GM23248 (cell line): ENCODE measurements at regions not wholly inside any gene's neighbourhood (a gene's known extent, or its start where the extent isn't known, plus 50 kb on each side); places are given as distances from the start of the nearest gene placed in this dataset.

Source experiments
- DNase-seq: peaks from one replicate; pipeline ENCODE4 v3.0.0-alpha.2; 2015
- H2AFZ ChIP-seq: fragments of 200-600 bp; sonication (generic); 2 replicates; pipeline ENCODE4 v1.6.1; 2016; ENCODE audit warnings: antibody characterized with exemption
- H3F3A ChIP-seq: fragments of 200-600 bp; sonication (generic); 2 replicates; pipeline ENCODE4 v1.6.1; 2016; ENCODE audit warnings: mild to moderate bottlenecking, antibody characterized with exemption, mixed run types; ENCODE audit not compliant: insufficient read depth
- H3K27ac ChIP-seq: fragments of 200-600 bp; sonication (generic); 2 replicates; pipeline ENCODE4 v1.5.1; 2016; ENCODE audit warnings: mild to moderate bottlenecking
- H3K27me3 ChIP-seq: fragments of 200-600 bp; sonication (generic); replicated peaks from 2 replicates; pipeline ENCODE4 v1.6.1; 2016; ENCODE audit warnings: mild to moderate bottlenecking; ENCODE audit not compliant: insufficient read depth
- H3K36me3 ChIP-seq: fragments of 200-600 bp; sonication (generic); 2 replicates; pipeline ENCODE4 v1.6.1; 2016; ENCODE audit warnings: low read depth, mild to moderate bottlenecking
- H3K4me1 ChIP-seq: fragments of 200-600 bp; sonication (generic); 2 replicates; pipeline ENCODE4 v1.6.1; 2016; ENCODE audit warnings: mild to moderate bottlenecking; ENCODE audit not compliant: insufficient read depth
- H3K4me2 ChIP-seq: fragments of 200-600 bp; sonication (generic); one replicate; pipeline ENCODE4 v1.6.1; 2016; ENCODE audit warnings: mild to moderate bottlenecking; ENCODE audit not compliant: unreplicated experiment
- H3K4me3 ChIP-seq: fragments of 200-600 bp; sonication (generic); 2 replicates; pipeline ENCODE4 v1.5.1; 2016; ENCODE audit warnings: mild to moderate bottlenecking
- H3K79me2 ChIP-seq: fragments of 200-600 bp; sonication (generic); 2 replicates; pipeline ENCODE4 v1.6.1; 2016; ENCODE audit warnings: mild to moderate bottlenecking; ENCODE audit not compliant: insufficient read depth
- H3K9ac ChIP-seq: fragments of 200-600 bp; sonication (generic); 2 replicates; pipeline ENCODE4 v1.6.1; 2016; ENCODE audit warnings: mild to moderate bottlenecking
- H3K9me2 ChIP-seq: fragments of 200-600 bp; sonication (generic); 2 replicates; pipeline ENCODE4 v1.6.1; 2016; ENCODE audit warnings: mixed run types, mild to moderate bottlenecking, moderate library complexity; ENCODE audit not compliant: insufficient read depth
- H3K9me3 ChIP-seq: fragments of 200-600 bp; sonication (generic); one replicate; pipeline ENCODE4 v1.6.1; 2017; ENCODE audit warnings: low read depth
- H4K20me1 ChIP-seq: fragments of 200-600 bp; sonication (generic); 2 replicates; pipeline ENCODE4 v1.6.0; 2016; ENCODE audit not compliant: insufficient read depth
- EZH2 ChIP-seq: fragments of 200-600 bp; sonication (generic); IDR thresholded peaks from 2 replicates; pipeline ENCODE4 v1.6.1; 2018; ENCODE audit warnings: antibody characterized with exemption, mild to moderate bottlenecking; ENCODE audit not compliant: insufficient read depth, poor library complexity, severe bottlenecking
- EZH2phosphoT487 ChIP-seq: fragments of 200-600 bp; sonication (generic); IDR thresholded peaks from 2 replicates; pipeline ENCODE4 v1.6.1; 2018; ENCODE audit warnings: antibody characterized with exemption, moderate library complexity, mild to moderate bottlenecking, low read depth; ENCODE audit not compliant: insufficient read depth
- WGBS, 2 experiments: methylation state at CpG; one replicate each; pipeline ENCODE4 v1.1.6; 2015 to 2017; ENCODE audit warnings: low lambda C conversion rate in 2 of 2, low coverage in 1 of 2; ENCODE audit errors: missing lambda C conversion rate in 2 of 2; 5-methylcytosine and 5-hydroxymethylcytosine counted together
- in situ Hi-C: fragments of 300-500 bp; cut with MboI; formaldehyde crosslinking; loops from 2 replicates; pipeline ENCODE4 v1.15.0; 2020

DNA sequence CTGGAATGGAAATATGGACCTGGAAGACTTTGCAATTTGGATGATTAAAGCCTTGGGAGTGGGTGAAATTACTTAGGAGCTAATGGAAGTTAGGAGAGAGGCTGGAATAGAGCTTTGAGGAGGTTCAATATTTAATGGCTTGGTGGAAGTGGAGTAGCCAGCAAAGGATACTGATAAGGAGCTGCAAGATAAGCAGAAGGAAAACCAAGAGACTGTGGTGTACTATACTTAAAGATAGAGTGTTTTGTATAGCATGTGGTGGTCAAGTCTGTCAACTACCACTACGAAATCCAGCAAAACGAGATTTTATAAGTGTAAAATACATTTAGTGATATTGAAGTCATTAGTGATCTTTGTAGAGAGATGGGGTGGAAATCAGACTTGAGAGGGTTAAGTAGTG is 54.0 kb upstream of the TMLHE start:
- Histone ChIP-seq H4K20me1 (no peaks in the 10 kb centered on the region), H3K9me2 (no peaks in the 10 kb centered on the region), H3K27ac (no peak overlapping the region), H3K9ac (no peak overlapping the region), H2AFZ (no peak overlapping the region), H3F3A (no peaks in the 10 kb centered on the region), H3K27me3 (no peaks in the 10 kb centered on the region), H3K4me2 (no peak overlapping the region), H3K4me1 (no peaks in the 10 kb centered on the region), H3K4me3 (no peak overlapping the region), H3K9me3 (no peaks in the 10 kb centered on the region), H3K79me2 (no peaks in the 10 kb centered on the region), H3K36me3 (no peaks in the 10 kb centered on the region)
- WGBS, 2 experiments, result 51 to 74% methylated on average over 2 of the region's 2 CpGs
- TF ChIP-seq EZH2phosphoT487 (no peak), EZH2 (no peak)
- no peak for DNase-seq
- in situ Hi-C loops, result no loop called here
